ENCODE measurements at regions not wholly inside any gene's neighbourhood (a gene's known extent, or its start where the extent isn't known, plus 50 kb on each side); places are given as distances from the start of the nearest gene placed in this dataset.
"Not testable (repeated sequence)": the region's sequence is repeated elsewhere in the genome, so short reads cannot be mapped to it uniquely, and the experiment has no call there.

DNA sequence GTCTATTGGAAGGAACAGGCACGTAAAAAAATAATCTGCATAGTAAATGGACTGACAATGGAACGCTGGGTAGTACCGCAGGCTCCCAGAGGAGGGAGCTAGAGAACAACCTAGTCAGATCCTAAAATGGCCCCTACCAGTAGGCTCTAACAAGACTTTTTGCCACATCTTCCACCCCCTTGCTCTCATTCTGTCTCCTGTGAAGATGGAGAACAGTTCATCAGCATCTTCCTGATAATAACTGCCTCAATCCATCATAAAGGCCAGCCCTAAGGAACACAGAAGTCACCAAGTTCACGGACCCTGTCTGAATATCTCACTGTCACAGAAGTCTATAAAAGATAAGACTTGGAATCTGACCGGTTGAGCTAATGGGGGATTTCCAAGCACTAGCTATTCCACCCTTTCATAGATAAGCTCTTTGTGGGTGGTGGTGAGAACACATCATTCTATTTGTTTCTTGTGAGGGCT is 133.4 kb downstream of the SLC1A3 start:
- DNase-seq (ENCODE audit: low read depth), result peak; percentile 84

DNA sequence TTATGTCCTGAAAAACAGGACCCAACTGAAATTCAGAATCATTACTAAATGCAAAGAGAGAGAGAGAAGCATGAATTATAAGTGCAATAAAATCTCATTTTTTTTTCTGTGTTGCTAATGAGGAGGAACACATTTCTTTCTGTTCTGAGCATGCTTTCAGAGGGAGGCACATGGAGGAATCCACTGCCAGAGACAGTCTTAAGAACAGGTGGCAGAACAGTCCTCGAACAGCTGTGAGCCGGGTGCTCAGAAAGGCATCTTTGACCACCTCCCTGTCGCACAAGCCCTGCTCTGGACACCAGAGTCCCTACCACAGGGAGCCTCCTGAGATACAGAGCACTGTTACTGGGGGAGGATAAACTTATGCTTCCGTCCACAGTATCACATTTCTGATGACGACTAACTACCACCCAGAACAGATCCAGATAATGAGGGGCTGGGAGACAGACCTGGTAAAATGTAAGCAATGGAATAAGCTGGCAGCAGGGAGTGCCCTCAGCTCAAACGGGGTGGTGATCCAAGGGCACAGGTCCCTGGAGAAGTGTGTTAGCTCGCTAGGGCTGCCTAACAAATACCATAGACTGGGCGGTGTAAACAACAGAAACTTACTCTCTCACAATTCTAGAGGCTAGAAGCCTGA is 134.0 kb downstream of the SLC1A3 start:
- DNase-seq (ENCODE audit: low read depth), result peak; percentile 98

DNA sequence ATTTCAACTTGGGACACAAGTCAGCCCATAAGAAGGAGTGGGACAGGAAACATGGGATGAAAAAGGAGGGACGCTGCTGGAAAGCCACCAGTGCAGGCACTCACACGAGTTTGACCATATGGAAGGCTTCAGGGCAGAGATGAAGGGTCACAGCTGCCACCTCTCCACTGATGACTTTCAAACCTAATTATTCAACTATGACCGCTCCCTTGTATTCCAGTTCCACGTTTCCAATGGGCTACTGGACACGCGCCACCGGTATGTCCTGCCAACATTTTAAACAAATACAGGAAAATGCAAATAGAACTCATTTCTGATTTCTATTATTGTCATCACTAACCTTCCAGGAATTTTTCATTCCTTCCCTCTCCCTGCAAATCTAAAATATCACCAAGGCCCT is 134.7 kb downstream of the SLC1A3 start:
- DNase-seq (ENCODE audit: low read depth), result peak; percentile 36

DNA sequence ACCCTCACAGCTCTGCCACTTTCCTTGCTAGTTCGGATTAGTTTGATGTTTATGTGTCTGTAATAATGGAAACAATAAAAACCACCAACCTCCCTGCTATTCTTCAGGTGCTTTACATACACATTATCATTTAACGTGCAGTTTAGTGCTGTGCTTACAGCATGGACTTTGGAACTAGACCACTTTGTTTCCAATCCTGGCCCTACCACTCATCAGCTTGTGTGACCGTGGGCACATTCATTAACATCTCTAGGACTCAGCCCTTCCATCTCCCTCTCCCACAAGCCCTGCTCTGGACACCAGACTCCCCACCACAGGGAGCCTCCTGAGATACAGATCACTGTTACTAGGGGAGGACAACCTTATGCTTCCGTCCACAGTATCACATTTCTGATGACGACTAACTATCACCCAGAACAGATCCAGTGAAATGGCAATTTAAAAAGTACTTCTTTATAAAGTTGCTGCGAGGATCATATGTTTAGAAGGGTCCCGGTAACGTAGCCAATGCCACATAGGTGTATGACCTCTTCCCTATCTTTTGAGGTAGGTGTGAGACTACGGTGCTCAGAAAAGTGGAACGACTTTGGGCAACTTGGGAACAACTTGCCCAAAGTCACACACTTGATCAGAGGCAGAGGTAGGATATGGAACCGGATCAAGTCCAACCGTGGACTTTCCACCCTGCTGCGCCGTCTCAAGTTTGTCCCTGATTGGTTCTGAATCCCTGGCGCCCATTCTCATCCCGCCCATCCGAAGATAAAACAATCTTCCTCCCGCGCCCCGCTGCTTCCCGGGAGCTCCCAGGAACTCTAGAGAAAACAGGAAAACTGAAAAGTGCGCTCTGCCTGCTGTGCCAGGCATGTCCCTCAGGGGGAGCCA is 132.4 kb upstream of the NIPBL start:
- peak; percentile 88 for DNase-seq (ENCODE audit: low read depth)

DNA sequence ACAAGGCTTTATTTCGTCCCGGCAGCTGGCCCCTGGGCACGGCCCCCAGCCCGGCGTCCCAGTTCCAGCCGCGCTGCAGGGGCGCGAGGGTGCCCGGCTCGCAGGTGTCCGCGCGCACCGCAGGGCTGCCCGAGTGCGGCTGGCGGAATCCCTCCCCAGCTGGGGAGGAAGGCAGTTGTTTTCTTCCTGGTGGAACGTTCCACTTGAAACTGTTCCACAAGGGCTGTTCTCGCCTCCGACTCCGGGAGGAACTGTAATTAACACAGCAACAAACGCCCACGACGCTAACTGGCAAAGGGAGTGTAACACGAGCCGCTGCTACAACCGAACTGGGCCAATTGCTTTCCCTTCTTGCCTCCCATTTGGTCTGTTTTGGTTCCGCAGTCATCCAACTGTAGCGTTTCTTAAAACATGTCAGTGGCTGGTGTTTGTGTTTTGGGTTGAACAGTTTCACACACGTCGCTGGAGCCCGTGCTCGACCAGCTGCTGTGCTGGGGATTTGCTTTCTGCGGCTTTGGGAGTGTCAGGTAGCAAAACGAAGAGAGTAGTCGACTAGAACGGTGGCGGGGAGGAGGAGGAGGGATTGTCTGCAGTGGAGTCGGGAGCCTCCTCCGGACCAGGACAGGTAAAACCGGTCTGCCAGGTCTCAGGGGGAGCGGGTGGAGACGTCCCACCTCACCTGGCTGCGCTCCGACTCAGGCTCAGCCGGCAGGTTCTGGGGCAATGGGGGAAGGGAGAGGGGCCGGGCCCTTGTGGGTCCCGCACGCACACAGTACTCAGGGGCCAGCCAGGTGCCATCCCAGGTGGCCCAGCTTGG is 131.6 kb upstream of the NIPBL start:
- peak; percentile 76 for DNase-seq (ENCODE audit: low read depth)

DNA sequence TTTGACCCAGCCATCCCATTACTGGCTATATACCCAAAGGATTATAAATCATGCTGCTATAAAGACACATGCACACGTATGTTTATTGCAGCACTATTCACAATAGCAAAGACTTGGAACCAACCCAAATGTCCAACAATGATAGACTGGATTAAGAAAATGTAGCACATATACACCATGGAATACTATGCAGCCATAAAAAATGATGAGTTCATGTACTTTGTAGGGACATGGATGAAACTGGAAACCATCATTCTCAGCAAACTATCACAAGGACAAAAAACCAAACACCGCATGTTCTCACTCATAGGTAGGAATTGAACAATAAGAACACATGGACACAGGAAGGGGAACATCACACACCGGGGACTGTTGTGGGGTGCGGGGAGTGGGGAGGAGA is 128.8 kb upstream of the NIPBL start:
- DNase-seq (ENCODE audit: low read depth), result not testable (repeated sequence)

DNA sequence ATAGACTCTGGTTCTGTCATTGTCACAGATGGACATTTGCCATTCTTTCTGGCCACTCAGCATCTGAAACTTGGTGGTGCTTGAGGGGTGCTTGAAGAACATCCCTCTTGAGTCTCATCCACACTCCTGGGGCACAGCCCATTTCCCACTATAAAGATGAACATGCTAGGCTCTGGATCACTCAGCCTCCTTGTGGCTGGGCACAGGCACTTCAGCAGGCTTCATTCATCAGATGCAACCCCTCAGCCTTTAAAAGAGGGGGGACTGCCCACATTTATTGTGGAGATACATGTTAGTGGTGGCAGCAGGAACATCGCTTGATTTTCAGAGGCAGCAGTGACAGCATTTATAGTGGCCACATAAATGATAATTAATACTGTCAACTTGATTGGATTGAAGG is 124.7 kb upstream of the NIPBL start:
- no peak for DNase-seq (ENCODE audit: low read depth)

DNA sequence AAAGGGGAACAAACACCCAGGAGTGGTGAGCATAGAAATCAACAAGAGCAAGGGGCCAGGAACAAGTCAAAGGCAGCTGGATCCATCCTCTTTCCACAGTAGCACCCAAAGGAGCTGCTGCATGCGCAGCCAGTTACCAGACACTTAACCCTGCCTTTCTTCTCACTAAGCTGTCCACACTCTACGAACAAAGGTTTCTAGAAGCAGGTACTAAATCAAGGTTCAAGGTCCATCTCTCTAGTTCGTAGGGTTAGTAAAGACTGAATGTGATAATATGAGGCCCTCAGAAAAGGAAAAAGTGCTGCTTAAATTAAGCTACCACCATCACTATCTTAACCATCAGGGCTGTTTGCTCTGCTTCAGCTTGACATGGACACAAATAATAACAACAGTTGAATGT is 121.2 kb upstream of the NIPBL start:
- DNase-seq (ENCODE audit: low read depth), result no peak

DNA sequence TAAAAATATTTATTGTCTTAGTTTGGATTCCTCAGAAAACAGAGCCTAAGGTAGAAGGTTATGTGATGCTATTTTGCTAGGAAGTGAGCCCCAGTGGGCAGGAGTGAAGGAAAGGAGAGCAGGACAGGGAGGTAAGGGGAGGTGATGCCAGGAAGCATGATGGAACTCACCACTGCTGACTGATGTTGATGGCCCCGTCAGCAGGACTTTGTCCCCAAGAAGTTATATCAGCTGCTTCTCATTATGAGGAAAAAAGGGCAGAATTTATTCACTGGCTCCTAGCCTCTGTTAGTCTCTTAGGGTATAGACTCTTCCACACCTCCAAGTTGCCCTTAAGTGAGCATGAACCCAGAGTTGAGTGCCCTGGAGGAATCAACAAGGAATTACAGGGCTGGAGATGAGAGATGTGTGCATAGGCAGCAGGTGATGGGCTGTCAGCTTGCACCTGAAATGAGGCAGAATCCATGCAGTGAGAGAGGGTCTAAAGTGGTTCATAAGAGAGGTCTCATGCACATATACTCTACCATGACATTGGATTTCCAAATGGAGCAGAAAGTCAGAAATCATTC is 120.6 kb upstream of the NIPBL start:
- DNase-seq (ENCODE audit: low read depth), result no peak

DNA sequence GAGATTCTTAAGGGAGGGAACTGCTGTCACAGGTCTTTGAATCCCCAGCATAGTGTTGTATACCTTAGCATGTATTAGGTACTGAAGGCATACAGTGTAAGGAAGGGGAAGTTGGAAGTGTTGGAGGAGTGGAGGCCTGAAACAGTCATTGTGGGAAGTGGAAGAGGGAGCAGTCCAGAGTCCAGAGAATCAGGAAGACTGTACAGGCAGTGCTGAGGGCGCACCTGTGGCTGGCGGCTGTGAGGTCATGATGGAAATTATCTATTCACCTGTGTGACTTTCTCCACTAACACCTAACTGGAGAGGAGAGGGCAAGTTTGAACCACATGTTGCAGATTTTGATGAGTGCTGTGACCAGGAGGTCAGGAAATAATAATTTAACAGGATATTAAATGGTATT is 119.7 kb upstream of the NIPBL start:
- DNase-seq (ENCODE audit: low read depth), result no peak

DNA sequence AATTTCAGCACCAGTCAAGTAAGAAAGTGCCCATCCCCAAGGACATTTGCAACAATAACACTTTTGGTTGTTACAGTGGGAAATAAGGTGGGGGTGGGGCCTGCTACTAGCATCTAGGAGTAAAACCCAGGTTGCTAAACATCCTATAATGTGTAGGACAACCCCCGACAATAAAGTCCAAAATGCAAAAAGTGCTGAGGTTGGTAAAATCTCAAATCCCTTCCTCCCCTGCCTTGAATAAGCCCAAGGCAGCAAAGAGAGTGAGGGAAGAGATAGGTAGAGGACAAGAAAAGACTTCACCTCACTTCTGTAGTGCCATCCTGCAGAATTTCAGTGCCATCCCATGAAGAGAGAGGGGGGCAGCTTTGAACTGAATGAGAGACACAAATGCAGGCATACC is 117.5 kb upstream of the NIPBL start:
- no peak for DNase-seq (ENCODE audit: low read depth)

DNA sequence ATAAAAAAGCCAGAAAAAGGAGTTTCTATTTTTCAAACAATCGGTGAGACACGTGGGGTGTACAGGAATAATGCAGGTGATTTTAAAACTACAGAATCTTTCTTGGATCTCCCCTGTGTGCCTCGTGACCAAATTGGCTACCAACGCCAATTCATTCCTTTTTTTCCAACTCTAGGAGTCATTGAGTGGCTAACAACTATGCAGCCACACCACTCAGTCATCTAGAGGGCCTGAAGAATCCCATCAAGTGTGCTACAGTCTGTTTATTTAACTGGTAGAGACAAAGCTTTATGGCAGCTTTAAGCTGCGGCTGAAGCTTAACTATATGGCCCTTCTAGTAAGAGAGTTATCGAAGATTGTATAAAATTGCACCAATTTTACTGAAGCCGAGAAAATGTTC is 113.1 kb upstream of the NIPBL start:
- no peak for DNase-seq (ENCODE audit: low read depth)

DNA sequence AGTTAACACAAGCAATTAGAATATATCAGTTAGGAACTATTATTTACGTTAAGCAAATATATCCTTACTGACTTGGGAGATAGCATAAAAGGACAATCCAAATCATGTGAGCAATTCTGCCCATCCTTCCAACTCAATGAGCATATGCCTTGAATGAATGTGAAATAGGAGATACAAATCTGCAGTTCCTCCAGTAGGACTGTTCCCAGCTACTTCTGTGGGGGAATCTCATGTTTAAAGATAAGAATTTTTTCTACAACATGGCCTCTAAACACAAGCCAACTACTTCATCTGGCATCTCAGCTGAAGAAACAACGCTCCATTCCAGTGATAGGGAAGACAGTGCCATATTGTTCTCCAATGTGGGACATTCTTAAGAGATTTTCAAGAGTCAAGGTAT is 110.7 kb upstream of the NIPBL start:
- DNase-seq (ENCODE audit: low read depth), result no peak

DNA sequence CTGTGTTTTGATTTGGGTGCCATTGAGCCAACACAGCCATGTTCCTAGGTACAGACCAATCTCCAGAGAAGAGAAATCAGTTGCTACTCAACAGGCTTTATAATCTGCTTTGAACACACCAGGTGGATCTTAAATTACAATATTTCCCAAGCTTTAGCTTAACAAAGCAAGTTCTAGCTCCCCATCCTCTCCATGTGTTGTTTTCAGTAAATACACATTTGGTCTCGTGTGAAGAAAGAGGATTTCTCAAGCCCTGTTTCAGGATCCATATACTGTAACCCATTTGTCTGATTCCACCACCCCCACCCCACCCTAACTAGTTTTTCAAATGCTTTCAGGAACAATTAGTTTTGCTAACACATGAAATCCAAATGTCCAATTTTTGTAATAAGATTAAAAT is 109.6 kb upstream of the NIPBL start:
- DNase-seq (ENCODE audit: low read depth), result no peak

DNA sequence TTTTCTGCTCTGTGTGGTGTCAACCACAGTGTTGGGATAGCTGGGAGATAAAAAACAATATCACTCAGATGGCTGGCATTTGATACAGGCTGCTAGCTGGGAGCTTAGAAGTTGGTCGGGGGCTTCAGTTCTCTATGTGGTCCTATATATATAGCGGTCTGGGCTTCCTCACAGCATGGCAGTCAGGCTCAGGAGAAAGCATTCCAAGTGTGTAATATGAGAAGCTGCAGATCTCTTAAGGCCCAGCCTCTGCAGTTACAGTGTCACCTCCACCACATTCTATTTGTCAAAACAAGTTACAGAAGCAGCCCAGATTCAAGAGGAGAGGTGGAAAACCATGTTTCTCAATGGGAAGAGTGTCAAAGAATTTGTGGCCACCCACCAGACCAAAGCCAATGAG is 108.1 kb upstream of the NIPBL start:
- DNase-seq (ENCODE audit: low read depth), result no peak

DNA sequence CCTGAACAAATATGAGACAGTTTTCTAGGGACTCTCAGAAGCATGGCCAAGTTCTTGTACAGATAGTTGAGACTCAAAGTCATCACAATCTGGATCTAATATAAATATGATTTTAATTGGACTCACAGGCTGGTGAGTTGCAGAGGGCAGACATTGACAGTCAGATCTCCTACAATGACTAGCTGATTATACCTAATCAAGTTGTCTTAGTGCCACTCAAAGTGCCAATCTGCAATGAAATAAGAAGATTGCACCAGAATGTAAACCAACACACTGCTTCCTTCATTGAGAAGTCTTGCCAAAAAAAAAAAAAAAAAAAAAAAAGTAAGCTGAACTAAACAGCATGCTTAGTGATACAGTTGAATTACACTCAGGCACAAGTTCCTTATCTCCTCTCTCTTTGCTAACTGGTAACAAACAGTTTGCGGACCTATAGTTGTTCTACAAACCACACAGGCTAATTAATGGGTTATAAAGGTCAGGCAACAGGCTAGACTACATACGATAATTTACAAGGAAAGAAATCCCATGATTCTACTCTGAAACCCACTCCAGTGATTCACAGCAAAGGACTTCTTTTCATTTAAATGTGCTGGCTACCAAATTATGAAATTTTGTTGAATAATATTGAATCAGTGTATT is 107.3 kb upstream of the NIPBL start:
- DNase-seq (ENCODE audit: low read depth), result no peak

DNA sequence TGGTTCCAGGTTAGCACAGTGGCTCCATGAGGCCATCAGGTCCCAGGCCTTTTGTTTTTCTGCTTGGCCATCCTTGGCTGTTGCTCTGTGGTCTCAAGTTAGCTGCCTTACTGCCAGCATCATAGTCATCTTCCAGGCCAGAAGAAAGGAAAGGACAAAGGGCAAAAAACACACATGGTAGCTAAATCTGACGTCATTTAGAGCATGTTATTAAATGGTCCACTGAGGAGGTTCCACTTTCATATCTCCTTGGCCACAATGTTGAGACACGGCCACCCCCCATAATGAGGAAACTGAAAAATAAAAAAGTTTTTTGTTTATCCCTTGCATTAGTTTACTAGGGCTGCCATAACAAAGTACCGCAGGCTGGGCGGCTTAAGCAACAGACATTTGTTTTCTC is 106.4 kb upstream of the NIPBL start:
- DNase-seq (ENCODE audit: low read depth), result no peak

DNA sequence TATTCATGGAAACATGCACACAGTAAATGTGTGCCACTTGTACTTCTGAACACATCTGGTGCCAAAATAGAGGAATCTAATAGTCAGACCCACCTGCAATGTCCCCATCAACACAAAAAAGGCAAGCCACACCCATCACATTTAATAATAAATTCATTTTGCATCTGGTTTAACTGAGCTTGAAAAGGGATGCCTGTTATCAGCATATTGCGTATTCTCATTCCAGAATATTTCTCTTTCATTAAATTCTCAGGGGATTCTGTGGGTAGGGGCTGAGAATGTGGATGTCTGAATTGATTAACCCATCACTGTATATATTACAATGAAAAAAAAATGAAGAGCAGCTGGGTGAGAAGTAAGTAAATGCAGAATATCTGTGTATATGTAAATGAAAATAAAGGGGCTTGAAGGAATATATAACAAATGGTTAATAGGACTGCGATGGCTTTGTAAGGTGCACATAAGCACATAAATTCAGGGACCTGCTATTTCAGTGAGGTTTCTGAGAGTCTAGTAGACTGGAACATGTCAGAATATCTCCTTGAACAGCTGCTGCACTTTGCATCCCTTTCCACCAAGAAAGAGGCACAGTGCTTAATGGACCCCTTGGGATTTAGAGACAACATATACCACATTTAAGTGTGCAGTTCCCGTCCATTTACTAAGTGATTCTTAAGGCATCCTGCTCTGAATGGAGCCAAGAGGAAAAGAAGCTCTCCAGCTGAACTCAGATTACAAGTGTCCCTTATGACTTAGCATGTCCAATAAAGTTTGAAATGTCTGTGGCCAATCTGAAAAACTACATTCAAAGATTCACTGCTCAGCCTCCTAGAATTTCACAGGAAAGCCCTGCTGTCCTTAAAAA is 104.1 kb upstream of the NIPBL start:
- no peak for DNase-seq (ENCODE audit: low read depth)

DNA sequence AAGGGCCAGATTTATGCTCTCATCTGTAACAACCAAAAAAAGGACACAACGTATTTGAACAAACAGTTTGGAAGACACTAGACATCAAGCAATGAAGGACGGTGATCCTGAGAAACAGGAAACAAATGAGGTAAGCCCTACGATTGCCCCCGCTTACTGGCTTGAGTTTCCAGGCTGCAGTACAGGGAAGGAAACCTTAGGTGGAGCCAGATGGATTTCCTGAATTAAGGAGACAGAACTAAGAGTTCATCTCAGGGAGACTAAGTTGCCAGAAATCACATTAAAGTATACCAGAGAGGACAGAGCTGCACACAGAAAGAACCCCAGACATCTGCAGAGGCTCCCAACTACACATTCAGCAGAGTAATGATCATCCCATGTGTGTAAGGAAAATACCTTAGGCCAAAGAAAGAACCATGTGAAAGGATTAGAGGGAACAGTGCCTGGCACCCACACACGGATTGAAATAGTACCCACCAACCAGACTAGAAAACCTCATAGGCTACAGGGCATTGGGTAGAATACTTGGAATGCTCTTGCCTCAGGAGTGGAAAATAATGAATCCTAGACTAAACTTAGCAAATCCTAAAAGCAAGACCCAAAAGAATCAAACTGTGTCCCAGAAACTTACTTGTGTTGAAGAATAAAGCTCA is 99.3 kb upstream of the NIPBL start:
- peak; percentile 56 for DNase-seq (ENCODE audit: low read depth)

DNA sequence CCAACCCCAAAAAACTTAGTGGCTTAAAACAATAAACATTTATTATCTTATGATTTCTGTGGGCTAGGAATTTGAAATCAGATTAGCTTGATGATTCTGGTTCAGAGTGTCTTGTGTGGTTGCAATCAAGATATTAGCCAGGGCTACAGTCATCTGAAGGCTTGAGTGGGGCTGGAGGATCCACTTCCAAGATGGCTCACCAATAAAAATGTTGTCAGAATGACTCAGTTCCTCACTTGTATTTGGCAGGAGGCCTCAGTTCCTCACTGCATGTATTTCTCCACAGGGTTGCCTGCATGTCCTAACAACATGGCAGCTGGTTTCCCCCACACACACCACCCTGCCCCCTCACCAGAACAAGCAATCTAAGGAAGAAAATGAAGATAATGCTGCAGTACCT is 98.2 kb upstream of the NIPBL start:
- no peak for DNase-seq (ENCODE audit: low read depth)
